ENCODE measurements at regions not wholly inside any gene's neighbourhood (a gene's known extent, or its start where the extent isn't known, plus 50 kb on each side); places are given as distances from the start of the nearest gene placed in this dataset.

DNA sequence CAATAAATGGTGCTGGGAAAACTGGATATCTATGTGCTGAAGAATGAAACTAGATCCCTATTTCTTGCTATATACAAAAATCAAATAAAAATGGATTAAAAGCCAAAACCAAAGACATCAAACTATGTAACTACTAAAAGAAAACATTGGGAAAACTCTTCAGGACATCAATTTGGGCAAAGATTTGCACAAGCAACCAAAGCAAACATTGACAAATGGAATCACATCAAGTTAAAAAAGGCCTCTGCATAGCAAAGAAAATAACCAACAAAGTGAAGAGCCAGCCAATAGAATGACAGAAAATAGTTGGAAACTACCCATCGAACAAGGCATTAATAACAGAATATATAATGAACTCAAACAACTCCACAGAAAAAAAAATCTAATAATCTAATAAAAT is 1495.3 kb downstream of the SI start:
- no peak overlapping the region for H3K4me3 ChIP-seq (ENCODE audit: control insufficient read depth, low read depth, low read length)
- TF ChIP-seq, protein P1, sequence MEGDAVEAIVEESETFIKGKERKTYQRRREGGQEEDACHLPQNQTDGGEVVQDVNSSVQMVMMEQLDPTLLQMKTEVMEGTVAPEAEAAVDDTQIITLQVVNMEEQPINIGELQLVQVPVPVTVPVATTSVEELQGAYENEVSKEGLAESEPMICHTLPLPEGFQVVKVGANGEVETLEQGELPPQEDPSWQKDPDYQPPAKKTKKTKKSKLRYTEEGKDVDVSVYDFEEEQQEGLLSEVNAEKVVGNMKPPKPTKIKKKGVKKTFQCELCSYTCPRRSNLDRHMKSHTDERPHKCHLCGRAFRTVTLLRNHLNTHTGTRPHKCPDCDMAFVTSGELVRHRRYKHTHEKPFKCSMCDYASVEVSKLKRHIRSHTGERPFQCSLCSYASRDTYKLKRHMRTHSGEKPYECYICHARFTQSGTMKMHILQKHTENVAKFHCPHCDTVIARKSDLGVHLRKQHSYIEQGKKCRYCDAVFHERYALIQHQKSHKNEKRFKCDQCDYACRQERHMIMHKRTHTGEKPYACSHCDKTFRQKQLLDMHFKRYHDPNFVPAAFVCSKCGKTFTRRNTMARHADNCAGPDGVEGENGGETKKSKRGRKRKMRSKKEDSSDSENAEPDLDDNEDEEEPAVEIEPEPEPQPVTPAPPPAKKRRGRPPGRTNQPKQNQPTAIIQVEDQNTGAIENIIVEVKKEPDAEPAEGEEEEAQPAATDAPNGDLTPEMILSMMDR (IDR thresholded peaks at IDR 0.05; ENCODE audit: control insufficient read depth, insufficient read depth, low read depth, low read length, missing control alignments) = no peak
- no peak for DNase-seq (ENCODE audit: low read depth)

DNA sequence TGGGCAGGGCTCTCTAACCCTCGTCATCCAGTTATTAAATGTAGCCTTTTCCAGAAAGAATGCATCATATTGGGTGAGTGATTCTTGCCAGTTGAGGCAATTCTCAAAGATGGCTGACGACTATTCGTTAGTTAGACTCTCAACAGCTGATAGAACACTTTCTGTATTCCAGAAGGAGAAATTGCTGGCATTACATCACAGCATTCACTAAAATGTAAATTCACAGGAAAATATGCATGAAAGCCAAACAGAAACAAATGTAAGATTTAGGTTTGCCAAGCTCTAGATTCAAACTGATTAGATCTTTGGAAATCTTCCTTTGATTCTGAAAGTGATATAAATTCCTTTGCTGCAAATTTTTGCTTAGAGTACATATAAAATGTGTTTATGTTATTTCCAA is 1501.0 kb downstream of the SI start:
- DNase-seq (ENCODE audit: low read depth) = no peak
- TF ChIP-seq, protein P1 (IDR thresholded peaks at IDR 0.05; ENCODE audit: control insufficient read depth, insufficient read depth, low read depth, low read length, missing control alignments) = no peak

DNA sequence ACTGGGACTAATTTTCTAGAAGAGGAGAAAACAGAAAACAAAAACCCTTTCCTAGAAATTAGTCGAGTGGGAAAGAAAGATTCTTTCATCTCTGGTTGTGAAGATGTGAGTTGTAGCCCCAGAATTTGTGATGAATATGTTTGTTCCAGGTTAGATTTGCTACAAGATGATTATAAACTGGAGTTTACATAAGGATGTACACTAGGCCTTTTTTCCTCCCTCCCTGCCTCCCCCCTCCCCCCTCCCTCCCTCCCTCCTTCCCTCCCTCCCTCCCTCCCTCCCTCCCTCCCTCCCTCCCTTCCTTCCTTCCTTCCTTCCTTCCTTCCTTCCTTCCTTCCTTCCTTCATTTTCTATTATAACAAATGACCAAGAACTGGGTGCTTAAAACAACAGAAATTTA is 1502.0 kb downstream of the SI start:
- TF ChIP-seq, protein P1 (IDR thresholded peaks at IDR 0.05; ENCODE audit: control insufficient read depth, insufficient read depth, low read depth, low read length, missing control alignments) = no peak
- no peak overlapping the region for H3K4me3 ChIP-seq (ENCODE audit: control insufficient read depth, low read depth, low read length)
- DNase-seq (ENCODE audit: low read depth) = no peak

More for the DNA sequence above, 1501.0 kb downstream of the SI start:
- no peak overlapping the region for H3K4me3 ChIP-seq (ENCODE audit: control insufficient read depth, low read depth, low read length)

DNA sequence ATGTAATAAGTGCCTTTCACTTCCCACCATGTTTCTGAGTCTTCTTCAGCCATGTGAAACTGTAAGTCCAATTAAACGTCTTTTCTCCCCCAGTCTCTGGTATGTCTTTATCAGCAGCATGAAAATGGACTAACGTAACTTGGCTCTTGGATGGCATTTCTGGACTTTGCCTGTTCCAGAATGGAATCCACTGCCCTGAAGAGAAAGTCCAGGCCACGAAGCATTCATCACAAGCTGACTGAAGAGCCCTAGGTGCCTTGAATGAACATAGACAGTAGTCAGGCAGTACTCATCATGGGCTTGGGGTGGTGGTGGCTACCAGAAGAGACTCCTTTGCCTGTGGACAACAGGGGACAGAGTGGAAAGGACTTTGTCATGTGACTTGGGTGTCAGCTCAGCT is 1505.0 kb downstream of the SI start:
- TF ChIP-seq, protein P1 (IDR thresholded peaks at IDR 0.05; ENCODE audit: control insufficient read depth, insufficient read depth, low read depth, low read length, missing control alignments) = no peak
- DNase-seq (ENCODE audit: low read depth) = no peak
- no peak overlapping the region for H3K4me3 ChIP-seq (ENCODE audit: control insufficient read depth, low read depth, low read length)

DNA sequence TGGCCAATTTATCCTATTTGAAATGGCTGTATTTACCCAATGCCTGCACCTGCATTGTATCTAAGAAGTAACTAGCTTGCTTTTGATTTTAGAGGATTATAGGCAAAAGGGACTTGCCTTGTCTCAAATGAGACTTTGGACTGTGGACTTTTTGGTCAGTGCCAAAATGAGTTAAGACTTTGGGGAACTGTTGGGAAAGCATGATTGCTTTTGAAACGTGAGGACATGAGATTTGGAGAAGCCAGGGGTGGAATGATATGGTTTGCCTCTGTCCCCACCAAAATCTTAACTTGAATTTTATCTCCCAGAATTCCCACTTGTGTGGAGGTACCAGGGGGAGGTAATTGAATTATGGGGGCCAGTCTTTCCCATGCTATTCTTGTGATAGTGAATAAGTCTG is 1505.4 kb downstream of the SI start:
- no peak for DNase-seq (ENCODE audit: low read depth)
- H3K4me3 ChIP-seq (ENCODE audit: control insufficient read depth, low read depth, low read length) = no peak overlapping the region
- TF ChIP-seq, protein P1 (IDR thresholded peaks at IDR 0.05; ENCODE audit: control insufficient read depth, insufficient read depth, low read depth, low read length, missing control alignments) = no peak

DNA sequence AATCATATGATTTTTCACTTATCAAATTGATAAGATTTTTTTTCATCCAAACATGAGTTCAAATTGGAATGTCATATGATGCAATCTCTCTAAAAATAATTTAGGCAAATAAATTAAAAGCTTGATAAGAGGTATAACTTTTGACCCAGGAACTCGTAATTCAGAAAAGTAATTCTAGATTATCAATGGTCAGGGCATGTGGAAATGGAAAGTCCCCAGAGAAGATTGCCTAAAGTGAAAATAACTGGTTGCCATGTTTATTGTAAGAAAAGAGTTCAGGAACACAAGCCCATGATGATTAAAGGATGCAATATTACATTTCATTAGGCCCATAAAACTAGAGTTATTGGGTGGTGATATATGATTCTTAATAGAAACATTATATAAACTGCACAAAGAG is 1514.8 kb downstream of the SI start:
- TF ChIP-seq, protein P1 (IDR thresholded peaks at IDR 0.05; ENCODE audit: control insufficient read depth, insufficient read depth, low read depth, low read length, missing control alignments) = no peak
- no peak overlapping the region for H3K4me3 ChIP-seq (ENCODE audit: control insufficient read depth, low read depth, low read length)
- no peak for DNase-seq (ENCODE audit: low read depth)

DNA sequence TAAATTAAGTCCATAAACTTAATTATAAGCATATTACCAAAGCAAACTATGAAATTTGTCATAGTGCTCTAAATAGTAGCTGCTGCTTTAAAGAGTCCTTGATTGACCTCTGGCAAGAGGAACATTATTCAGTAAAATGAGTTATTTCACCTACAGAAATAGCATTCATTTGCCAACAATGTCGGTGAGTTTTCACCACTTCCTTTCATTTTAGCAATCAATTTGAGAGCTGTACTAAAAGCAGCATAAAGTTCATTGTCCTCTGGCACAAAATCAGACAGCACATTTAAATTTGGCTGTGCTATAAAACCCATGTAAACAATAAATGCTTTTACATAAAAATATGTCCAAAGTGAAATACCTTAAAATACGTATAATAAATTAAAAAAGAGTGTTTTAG is 1515.7 kb downstream of the SI start:
- TF ChIP-seq, protein P1 (IDR thresholded peaks at IDR 0.05; ENCODE audit: control insufficient read depth, insufficient read depth, low read depth, low read length, missing control alignments) = no peak
- DNase-seq (ENCODE audit: low read depth) = no peak
- no peak overlapping the region for H3K4me3 ChIP-seq (ENCODE audit: control insufficient read depth, low read depth, low read length)
